ENCODE measurements at regions not wholly inside any gene's neighbourhood (a gene's known extent, or its start where the extent isn't known, plus 50 kb on each side); places are given as distances from the start of the nearest gene placed in this dataset.

- no peak for DNase-seq (ENCODE audit: low spot score)
- no peak overlapping the region for H3K27ac ChIP-seq
- no peak overlapping the region for H3K4me3 ChIP-seq
- TF ChIP-seq, protein P1, sequence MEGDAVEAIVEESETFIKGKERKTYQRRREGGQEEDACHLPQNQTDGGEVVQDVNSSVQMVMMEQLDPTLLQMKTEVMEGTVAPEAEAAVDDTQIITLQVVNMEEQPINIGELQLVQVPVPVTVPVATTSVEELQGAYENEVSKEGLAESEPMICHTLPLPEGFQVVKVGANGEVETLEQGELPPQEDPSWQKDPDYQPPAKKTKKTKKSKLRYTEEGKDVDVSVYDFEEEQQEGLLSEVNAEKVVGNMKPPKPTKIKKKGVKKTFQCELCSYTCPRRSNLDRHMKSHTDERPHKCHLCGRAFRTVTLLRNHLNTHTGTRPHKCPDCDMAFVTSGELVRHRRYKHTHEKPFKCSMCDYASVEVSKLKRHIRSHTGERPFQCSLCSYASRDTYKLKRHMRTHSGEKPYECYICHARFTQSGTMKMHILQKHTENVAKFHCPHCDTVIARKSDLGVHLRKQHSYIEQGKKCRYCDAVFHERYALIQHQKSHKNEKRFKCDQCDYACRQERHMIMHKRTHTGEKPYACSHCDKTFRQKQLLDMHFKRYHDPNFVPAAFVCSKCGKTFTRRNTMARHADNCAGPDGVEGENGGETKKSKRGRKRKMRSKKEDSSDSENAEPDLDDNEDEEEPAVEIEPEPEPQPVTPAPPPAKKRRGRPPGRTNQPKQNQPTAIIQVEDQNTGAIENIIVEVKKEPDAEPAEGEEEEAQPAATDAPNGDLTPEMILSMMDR (IDR thresholded peaks at IDR 0.05), result no peak
These were observed 242.8 kb downstream of the TBL1XR1 start for GRCh38 chr3:176954517-176954916.

- Histone ChIP-seq H3K27ac (no peak overlapping the region), H3K4me3 (no peak overlapping the region)
- TF ChIP-seq, protein P1 (IDR thresholded peaks at IDR 0.05), result no peak
- DNase-seq (ENCODE audit: low spot score), result no peak
These were observed 243.9 kb downstream of the TBL1XR1 start for GRCh38 chr3:176953106-176954060.

DNA sequence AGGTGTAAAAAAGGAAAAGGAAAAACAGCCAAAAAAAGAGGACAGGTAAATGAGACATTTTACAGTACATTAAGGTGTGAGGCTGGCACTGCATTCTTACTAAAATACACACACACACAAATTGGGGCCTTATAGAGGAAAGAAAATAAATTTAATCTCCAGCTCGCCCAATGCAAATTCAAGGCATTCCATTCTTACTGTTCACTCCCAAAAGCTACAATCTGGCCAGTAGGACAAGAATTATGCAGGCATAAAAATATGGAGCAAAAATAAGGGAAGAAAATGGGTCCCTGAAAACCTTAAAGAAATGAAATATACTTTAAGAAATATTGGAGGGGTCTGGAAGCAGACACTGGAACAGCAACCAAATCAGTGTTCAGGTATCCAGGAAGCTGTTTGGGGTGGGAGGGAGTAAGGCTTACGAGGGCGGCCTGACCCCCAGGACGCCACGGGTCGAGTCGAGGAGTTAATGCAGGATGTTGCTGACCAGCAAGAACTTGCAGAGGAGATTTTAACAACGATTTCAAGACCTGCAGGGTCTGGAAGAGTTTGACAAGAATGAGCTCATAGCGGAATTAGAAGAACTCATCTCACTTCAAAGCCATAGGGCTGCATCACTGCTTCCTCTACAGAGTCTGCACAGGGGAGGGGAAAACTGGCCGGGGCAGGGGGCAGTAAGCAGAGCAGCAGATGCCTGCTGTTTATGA, 245.5 kb downstream of the TBL1XR1 start:
- peak overlapping the region in 1 of 2 donors; percentile 10 for H3K27ac ChIP-seq
- TF ChIP-seq, protein P1 (IDR thresholded peaks at IDR 0.05), result no peak
- no peak for DNase-seq (ENCODE audit: low spot score)
- H3K4me3 ChIP-seq, result no peak overlapping the region

- Histone ChIP-seq H3K27ac (peak overlapping the region in 1 of 2 donors; percentile 10), H3K4me3 (no peak overlapping the region)
- TF ChIP-seq, protein P1 (IDR thresholded peaks at IDR 0.05), result no peak
- DNase-seq (ENCODE audit: low spot score), result no peak
These were observed 246.1 kb downstream of the TBL1XR1 start for GRCh38 chr3:176951144-176951543.

- H3K27ac ChIP-seq, result peak overlapping the region in 1 of 2 donors; percentile 10
- no peak for DNase-seq (ENCODE audit: low spot score)
- H3K4me3 ChIP-seq, result no peak overlapping the region
- TF ChIP-seq, protein P1 (IDR thresholded peaks at IDR 0.05), result no peak
These were observed 246.5 kb downstream of the TBL1XR1 start for GRCh38 chr3:176950743-176951142.

DNA sequence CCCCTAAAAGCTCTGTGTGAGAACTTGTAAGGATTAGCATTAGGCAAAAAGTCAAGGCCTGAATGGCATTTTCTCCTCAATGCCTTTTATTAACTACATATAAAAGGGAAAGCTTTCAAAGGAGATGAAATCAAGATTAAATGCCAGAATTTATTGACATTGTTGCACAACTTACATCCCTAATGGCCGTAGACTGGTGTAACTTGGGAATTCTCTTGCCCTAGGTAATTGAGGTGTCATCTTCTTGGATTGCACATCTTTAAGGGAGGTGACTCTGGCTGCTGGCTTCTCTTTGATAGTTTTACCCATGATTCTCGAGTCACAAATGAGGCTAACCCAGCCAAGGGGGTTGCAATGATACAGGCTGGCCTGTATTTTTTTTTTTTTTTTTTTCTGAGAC, 249.1 kb downstream of the TBL1XR1 start:
- TF ChIP-seq, protein P1 (IDR thresholded peaks at IDR 0.05), result no peak
- no peak overlapping the region for H3K27ac ChIP-seq
- no peak overlapping the region for H3K4me3 ChIP-seq
- no peak for DNase-seq (ENCODE audit: low spot score)
